Activated CD4-positive, alpha-beta T cell treated with anti-CD3 and anti-CD28 coated beads, Interleukin-2, amount 50 U/mL, for 1 hour (primary cell): ENCODE measurements at regions not wholly inside any gene's neighbourhood (a gene's known extent, or its start where the extent isn't known, plus 50 kb on each side); places are given as distances from the start of the nearest gene placed in this dataset.
"Not testable (repeated sequence)": the region's sequence is repeated elsewhere in the genome, so short reads cannot be mapped to it uniquely, and the experiment has no call there.

Experiments
- DNase-seq: peaks from one replicate; pipeline ENCODE4 v3.0.0-alpha.2; 2020

DNA sequence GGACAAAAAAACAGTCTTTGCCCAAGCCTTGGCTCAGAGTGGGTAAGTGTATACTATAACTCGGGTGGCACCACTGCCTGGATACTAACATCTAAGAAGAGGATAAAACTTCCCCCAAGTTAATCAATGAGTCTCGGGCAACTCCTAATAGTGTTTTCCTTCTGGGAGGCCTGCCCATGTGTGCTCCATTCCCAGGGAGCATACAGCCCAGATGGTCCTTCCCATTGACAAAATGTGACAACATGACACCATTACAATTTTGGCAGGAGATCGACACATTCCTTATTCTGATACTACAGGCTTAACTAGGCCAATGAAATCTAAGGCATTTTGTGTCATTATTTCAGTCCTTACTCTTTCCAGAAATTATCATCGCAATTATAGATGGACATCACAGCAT lies 52.7 kb upstream of the CRIM1 start:
- no peak for DNase-seq

DNA sequence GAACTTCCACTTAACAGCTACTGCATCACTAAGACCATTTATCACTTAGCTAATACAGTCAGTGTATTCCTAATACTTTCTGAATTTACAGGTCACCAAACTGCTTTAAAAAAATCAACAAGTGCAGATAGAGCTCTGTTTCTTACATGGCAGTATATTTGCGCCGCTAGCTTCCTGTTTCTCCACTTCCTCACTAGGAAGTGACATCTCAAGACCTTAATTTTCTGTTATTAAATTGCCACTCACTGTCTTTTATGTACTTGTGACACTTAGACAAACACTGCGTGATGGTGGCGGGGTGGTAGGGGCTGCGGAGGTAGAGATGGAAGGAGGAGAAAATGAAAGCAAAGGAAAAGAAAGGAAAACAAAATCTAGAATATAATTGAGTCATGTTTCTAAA lies 53.7 kb upstream of the CRIM1 start:
- no peak for DNase-seq

DNA sequence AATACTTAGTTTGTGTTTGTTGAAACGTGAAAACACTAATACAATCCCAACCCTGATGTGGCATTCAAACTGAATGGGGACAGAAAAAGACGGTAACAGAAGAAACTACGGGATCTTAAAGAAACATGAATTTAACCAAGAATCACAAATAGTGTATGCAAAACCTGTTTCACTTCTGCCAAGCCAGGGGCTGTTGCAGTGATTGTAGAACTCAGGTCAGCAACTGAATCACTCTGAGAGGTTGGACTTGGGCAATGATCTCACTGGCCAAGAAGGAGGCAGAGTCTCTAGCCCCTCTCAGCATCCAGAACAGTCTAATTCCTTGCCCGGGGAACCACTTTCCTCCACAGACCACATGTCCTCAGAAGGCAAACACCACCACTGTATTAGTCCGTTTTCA lies 54.9 kb upstream of the CRIM1 start:
- no peak for DNase-seq

DNA sequence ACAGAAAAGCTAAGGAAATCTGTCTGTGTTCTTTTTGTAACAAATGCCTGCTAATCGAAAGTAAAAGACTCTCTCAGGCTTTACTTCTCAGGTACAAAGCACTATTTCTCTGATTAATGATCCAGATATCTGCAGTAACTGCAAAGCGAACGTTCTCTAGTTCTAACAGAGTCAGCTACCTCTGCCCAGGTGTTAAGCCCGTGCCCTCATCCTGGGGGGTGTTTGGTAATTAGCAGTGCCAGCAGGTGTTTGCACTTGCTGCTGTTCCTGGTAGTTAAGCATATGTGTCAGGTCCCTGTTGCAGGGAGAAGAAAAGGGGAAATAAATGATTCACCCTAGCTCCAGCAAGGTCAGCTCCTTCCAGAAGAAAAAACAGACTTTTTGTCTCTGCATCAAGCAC lies 58.8 kb upstream of the CRIM1 start:
- DNase-seq, result no peak

DNA sequence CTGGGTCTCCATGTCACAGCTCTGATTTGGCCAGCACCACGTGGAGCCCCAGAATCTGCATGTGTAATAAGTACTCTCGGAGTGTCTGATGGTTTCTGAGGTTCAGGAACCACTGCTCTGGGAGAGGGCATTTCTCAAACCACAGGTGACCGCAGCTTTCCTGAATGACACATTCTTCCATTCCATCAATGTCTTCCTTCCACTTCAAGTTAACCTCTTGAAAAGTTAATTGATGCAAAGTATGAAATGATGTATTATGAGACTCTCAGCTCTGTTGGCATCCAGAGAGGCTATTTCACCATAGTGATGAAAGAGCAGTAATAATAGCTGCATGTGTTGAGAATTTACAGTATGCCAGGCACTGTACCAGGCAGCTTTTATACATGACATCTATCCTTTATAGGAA lies 61.3 kb upstream of the CRIM1 start:
- no peak for DNase-seq

DNA sequence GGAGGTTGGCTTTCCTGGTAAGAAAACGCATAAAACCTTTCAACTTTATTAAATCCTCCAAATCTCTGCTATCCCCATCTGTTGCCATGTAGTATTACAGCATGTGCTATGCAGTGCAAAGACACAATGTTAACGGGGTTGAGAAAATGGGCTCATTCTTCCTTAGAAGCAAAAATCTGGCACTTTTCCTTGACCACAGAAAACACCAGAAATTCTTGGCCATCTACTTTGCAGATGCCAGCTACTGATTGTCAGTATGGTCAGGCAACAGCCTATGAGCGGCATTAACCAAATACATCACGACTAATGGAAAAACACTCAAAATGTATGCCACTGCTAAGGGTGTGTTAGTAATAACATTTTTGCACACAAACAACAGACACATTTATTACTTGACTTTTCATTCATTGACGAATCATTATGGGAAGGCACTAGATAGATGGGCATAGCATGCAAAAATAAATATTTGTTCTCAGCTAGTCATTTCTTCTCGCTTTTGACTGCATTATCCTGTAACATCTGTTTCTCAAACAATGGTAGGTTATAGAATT lies 65.2 kb upstream of the CRIM1 start:
- DNase-seq, result no peak

DNA sequence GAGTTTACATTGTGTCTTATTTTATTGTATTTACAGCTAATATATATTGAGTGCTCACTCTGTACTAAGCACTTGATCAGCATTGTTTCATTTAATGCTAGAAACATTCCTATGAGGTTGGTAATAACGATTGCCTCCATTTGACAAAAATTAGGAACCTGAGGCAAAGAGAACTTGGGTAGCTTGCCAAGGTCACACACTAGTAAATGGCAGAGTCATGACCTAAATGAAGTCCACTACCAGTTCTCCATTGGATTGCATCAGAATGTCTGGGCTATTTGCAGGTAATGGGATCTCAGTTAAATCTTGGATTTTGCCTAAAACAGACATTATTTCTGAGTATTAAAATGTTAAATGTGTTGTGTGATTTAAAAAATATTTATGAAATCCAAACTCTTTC lies 65.8 kb upstream of the CRIM1 start:
- no peak for DNase-seq

DNA sequence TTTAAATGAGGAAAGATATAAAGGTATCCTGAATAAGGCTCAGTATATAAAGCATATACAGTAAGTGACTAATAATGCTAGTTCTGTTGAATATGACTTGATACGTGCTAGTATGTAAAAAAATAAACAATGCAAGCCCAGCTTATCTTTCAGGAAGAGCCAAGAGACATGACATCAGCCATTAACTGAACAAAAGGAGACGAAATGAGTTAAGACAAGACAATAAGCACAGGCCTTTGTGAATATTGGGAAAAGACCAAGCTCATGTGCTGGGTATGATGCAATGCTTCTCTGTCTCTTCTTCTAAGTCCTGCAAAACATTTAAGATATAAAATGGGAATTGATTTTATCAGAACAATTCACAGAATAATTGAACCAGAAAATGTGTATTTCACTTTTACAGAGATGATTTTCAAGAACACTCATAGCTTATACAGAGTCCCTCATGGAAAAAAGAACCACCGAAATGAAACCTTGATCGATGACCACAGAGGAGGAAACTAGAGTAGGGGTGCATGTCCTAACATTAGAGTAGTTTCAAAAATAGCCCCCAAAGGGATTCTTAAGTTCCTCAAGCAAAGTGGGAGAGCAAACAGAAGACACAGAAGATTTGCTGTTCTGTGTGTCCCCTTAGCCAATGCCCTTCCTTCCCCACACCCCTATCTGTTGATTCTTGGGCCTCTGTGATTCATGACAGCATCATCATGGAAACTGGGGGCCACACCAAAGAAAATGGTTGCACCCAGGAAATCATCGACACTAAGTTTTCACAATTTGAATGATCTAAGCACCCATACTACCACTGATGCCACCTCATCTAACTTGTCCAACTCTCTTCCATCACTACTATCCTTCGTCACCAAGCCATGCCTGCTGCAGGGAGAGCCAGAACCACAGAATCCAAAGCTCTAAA lies 68.0 kb upstream of the CRIM1 start:
- DNase-seq, result no peak

DNA sequence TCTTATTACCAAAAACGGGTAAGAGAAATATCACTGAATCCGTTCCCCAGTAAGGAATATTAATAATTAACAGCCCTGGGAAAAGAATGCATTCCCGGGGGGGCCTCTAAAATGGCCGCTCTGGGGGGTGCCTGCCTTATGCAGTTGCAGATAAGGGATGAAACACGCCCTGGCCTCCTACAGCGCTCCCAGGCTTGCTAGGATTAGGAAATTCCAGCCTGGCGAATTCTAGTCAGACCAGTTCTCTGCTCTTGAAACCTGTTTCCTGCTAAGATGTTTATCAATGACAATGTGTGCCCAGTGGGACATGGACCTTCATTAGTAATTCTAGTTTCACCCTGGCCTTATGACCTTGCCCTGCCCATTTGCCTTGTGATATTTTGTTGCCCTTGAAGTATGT lies 76.1 kb upstream of the CRIM1 start:
- DNase-seq, result not testable (repeated sequence)

DNA sequence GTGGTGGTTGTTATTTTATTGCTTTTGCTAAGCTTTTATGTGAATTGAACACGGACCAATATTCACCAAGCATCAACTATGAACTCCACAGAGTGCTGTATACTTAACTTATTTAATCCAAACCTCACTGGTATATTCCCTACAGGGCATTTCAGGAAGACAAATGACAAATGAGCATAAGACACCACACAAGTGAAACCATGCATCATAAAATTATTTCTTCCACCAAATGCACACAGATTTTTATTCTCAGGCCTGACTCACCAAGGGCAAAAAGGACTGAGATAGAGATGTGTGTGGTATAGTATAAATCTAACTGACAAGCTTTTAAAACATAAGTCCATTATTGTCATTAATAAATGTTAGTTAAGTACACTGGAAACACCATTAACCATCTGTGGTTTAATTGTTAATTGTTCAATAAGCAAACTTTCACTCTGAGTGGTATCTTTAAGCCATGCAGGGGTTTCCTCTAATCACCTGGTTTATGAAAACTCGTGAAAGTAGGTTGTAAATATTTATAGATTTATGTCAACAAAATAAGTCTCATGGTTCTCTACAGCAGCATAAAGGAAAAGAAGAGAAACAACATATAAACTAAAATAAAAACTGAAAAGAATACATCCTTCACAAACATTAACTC lies 77.6 kb upstream of the CRIM1 start:
- no peak for DNase-seq

DNA sequence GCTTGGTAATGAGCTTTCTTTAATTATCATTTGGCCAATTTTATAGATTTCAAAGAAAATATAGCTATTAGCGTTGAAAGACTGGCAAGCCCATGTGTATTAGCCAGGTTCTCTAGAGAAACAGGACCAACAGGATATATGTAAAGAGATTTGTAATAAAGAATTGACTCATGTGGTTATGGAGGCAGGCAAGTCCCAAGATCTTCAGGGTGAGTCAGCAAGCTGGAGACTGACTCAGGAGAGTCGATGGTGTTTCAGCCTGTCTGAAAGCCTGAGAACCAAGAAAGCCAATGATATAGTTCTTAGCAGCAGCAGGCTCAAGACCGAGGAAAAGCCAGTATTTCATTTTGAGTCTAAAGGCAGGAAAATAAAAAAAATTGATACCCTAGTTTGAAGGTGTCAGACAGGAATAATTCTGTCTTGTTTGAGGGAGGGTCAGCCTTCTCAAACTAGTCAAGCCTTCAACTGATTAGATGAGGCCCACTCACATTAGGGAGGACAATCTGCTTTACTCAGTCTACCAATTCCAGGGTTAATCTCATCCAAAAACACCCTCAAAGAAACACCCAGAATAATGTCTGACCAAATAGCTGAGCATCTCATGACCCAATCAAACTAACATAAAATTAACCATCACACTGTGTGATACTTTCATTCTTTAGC lies 78.3 kb upstream of the CRIM1 start:
- DNase-seq, result no peak

DNA sequence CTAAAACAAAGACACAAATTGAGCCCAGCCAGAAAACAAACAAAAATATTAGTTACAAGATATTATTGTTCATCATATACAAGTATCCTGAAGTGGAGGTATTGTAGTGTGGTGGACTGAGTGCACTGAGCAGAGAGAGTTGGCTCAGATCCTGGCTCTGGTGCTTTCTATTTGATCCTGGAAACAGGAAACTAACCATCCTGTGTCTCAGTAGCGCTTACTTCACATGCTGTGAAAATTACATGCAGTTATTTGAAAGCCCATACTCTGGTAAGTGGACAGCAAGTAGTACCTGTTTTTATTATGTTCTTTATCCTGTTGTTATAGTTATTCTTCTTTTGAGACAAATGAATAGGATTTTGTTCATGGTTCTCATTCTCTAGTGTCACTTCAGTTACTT lies 84.3 kb upstream of the CRIM1 start:
- no peak for DNase-seq

DNA sequence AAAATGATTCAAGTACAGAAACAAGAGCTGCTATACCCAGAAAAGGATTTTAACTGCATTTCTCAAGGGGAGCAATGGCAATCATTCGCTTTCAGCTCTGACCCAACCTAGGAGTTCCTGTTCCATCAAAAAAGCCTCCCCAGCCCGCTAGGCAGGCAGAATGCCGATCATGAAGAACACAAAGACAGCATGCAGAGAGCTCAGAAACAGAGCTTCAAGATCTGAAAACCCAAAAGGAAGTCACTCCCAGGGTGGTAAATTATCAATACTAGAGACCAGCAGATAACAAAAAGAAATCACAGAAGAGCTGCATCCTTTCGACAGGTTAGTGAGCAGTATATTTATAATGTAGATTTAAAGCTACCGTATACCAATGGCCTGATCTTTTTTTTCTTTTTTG lies 84.8 kb upstream of the CRIM1 start:
- no peak for DNase-seq

DNA sequence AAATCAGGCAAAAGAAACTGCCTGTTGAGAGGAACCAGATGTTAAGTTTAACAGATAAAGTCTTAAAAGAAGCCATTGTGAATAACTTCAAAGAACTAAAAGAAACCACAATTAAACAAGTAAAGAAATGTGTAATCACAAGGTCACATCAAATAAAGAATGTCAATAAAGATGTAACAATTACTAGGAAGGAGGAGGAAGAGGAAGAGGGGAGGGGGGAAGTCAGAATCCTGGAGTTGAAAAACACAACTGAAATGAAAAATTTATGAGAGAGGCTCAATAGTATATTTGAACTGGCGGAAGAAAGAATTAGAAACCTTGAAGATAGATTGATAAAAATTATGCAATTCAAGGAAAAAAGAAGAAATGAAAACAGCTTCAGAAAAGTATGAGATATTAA lies 88.4 kb upstream of the CRIM1 start:
- DNase-seq, result no peak

DNA sequence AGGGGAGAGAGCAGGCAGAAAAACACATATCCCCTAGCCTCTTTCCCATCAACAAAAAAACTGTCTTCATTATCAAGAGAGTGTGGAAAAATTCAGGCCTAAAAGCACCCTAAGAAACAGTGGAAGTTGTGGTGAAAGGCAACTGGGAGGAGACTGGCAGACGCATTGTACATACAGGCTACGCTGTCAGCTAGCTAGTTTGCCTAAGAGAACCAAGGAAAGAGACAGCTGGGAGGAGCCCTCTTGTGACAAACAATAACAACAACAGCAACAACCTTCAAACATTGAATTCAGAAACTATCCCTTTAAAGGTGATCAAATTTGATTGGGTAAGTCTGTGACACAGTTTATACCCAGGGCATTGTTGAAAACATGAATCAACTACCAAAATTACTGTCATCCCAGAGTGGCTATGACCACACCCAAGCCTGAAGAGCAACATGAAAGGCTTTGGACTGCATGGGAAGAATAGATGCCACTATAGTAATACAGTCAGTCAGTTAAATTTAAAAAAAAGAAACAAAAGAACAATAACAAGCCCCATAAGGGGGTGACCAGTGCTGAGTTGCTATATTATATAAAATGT lies 88.9 kb upstream of the CRIM1 start:
- DNase-seq, result no peak

DNA sequence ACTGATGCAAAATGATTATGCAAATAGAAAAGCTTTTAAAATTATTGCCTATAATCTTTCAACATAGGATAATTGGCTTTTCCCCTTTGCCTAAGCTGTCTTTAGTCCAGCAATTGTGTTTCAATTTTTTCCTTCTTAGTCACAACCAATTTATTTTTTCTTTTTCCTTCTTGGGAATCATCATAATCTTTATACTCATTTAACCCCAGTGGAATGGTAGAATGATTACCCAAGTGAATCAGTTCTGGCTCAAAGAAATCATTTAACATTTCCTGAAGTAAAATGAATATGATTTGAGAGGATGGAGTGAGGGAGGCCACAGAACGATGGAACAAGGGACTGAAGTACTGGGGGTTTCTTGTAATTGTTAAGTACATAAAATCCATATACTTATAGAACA lies 93.0 kb upstream of the CRIM1 start:
- no peak for DNase-seq

DNA sequence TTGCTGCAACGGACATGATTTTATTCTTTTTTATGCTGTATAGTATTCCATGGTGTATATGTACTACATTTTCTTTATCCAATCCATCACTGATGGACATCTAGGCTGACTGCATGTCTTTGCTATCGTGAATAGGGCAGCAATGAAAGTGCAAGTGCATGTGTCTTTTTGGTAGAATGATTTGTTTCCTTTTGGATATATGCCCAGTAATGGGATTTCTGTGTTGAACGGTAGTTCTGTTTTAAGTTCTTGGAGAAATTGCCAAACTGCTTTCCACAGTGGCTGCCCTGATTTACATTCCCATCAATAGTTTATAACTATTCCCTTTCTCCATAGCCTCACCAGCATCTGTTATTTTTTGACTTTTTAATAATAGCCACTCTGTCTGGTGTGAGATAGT lies 99.7 kb upstream of the CRIM1 start:
- no peak for DNase-seq

DNA sequence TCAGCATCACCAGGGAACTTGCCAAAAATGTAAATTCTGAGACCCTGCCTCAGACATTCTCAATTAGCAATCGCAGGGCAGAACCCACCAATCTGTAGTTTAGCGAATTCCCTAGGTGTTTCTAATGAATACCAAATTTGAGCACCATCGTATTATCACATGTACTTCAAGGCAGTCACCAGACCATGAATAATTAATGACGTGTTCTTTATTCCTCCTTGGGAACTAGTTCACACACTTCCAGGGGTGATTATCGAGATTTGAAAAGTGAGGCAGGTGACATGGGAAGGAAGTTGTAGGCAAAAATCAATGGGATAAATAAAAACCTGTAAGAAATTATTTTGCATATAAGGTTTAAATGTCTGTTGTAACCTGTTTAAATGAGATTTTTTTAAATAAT lies 102.5 kb upstream of the CRIM1 start:
- no peak for DNase-seq

DNA sequence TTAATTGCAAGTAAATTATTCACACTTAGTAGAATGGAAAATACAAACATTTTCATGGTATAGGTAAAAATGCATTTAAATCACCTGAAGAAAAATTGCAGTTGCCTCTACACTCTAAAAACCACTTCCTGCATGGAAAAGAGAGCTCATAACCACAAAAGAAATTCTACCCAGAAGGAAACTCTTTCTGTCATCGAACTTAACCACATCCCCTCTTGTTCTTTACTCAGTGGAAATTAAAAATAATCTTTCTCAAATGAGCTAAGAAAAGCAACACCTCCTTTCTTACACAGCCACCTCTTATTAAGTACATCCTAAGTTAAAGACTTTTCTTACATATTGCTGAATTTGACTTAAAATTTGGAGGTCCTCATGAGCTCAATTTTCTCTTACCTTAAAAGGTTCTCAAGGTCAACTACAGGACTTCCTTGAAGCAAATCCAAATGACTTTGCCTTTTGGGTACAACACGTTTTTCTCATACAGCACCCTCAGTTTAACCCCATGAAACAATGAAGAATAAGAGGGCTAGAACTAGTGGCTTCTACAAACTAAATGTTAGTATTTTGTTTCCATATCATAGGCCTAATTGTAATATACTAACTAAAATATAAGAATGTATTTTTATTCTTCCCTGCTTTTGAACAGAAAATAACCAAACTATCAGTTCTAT lies 109.1 kb upstream of the CRIM1 start:
- DNase-seq, result no peak

DNA sequence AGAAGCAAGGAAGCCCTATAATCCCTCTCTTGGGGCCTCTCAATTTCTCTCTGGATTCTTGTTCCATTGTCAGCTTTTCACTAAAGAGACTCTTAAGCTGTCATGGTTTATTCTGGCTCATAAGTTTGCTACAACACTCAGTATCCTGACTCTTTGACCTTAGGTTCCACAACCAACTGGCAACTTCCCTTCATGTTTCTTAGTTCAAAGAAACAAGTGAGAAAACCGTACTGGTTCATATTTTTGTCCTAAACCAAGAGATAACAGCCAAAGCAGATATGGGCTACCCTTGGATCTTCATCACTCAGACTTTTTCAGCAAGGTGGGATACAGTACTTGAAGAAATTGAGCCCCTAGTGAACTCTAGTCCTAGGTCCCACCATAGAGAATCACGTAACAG lies 109.9 kb upstream of the CRIM1 start:
- no peak for DNase-seq

DNA sequence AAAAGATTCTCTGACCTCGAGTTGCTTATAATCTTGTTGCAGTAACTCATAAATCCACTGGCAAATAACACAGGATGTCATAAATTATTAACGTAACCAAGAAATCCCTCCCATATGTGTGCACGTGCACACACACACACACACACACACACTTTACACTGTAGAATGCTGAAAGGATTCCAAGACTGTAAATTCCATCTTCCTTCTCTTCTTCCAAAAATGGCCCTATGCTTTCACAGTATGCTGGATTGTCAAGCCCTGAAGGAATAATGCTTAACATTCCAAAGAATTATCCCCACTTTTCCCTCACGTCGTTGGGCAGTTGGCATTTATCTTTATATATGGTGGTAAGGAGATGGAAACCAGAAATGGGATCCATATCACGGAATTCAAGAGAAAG lies 117.5 kb upstream of the CRIM1 start:
- DNase-seq, result no peak

DNA sequence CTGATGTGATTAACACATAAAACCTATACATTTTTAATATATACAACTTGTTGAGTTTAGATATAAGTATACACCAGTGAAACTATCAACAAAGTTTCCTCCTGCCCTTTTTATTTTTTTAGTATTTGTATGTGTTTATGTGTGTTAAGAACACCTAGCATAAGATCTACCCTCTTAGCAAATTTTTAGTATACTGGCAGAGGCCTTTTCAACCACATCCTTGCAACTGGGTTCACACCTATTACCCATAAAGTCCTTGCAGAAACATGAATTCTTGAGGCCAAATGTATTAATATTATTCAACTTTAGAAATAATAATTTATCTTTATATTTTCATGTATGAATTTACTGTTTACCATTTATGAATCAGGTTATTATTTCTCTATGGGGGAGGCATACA lies 119.7 kb upstream of the CRIM1 start:
- DNase-seq, result no peak

DNA sequence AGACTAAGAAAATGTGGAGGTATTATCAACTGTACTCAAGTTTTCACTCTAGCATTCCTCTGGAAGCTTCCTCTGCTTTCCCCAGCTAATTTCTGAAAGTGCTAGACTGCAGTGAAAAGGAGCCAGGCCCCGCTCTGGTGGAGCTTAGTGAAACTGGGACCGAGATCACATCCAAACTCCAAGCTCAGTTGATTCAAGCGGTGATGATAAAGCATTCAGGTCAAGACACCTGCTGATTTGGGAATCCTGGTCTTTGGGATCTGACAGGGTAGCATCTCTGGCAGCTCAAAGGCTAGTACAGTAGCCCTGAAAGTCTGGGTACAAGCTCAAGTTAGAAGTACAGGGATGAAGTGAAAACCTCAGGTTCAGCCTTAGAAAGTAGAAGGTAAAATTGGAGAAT lies 120.2 kb upstream of the CRIM1 start:
- no peak for DNase-seq
